ENCODE measurements at regions not wholly inside any gene's neighbourhood (a gene's known extent, or its start where the extent isn't known, plus 50 kb on each side); places are given as distances from the start of the nearest gene placed in this dataset.

DNA sequence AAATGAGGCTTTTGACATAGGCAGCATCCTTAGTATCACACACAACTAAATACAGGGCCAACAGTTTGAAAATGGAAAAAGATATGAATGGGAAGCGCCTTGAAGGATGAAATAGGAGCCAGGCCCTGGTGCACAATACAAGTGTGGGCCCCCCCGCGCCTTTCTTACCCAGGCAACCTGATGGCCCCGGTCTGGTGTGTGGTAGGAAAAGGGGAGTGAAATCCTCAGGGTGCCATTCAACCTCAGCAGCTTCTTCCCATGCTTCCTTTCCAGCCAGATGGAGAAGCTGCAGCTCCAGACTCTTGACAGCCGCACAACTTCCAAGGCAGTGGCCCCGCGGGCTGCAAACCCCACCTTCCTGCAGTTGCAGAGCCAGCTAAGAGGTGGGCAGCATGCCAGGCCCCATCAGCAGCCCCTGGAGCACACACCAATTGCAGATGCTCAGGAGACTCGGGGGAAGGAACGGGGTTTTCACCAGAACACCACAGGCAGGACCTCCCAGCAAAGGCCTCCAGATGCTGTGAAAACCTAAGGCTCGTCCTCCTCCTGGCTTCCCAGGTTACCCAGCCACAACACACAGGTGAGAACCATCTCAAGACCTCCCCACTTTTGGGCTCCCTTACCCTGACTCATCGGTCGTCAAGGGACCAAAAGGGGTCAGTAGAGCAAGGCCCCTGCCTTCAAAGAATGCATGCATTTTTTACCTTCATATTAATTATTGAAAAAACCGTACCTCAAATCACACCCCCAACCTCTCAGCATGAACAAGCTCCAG, 101.6 kb downstream of the CPN2 start:
- H3K4me3 ChIP-seq (ENCODE audit: low read depth, low read length), result no peak overlapping the region
- ChIA-PET CTCF (interaction anchor here (0.9 kb wide), 1 partner anchor 461 kb away, joined by 3 read pairs; no protein-coding TSS in a partner anchor), POLR2A (no interaction called here)
- peaks cover 54% of the 10 kb centered on the region for H3K27me3 ChIP-seq (ENCODE audit: control insufficient read depth, insufficient read depth, low read length)
- no peak for DNase-seq (ENCODE audit: low read depth, low spot score)
- TF ChIP-seq, protein P1, sequence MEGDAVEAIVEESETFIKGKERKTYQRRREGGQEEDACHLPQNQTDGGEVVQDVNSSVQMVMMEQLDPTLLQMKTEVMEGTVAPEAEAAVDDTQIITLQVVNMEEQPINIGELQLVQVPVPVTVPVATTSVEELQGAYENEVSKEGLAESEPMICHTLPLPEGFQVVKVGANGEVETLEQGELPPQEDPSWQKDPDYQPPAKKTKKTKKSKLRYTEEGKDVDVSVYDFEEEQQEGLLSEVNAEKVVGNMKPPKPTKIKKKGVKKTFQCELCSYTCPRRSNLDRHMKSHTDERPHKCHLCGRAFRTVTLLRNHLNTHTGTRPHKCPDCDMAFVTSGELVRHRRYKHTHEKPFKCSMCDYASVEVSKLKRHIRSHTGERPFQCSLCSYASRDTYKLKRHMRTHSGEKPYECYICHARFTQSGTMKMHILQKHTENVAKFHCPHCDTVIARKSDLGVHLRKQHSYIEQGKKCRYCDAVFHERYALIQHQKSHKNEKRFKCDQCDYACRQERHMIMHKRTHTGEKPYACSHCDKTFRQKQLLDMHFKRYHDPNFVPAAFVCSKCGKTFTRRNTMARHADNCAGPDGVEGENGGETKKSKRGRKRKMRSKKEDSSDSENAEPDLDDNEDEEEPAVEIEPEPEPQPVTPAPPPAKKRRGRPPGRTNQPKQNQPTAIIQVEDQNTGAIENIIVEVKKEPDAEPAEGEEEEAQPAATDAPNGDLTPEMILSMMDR (IDR thresholded peaks at IDR 0.05; ENCODE audit: low read depth, low read length), result no peak
- no peak overlapping the region for H3K27ac ChIP-seq (ENCODE audit: low read depth, low read length)
- no peaks in the 10 kb centered on the region for H3K9me3 ChIP-seq (ENCODE audit: control insufficient read depth, insufficient read depth, low read length)

DNA sequence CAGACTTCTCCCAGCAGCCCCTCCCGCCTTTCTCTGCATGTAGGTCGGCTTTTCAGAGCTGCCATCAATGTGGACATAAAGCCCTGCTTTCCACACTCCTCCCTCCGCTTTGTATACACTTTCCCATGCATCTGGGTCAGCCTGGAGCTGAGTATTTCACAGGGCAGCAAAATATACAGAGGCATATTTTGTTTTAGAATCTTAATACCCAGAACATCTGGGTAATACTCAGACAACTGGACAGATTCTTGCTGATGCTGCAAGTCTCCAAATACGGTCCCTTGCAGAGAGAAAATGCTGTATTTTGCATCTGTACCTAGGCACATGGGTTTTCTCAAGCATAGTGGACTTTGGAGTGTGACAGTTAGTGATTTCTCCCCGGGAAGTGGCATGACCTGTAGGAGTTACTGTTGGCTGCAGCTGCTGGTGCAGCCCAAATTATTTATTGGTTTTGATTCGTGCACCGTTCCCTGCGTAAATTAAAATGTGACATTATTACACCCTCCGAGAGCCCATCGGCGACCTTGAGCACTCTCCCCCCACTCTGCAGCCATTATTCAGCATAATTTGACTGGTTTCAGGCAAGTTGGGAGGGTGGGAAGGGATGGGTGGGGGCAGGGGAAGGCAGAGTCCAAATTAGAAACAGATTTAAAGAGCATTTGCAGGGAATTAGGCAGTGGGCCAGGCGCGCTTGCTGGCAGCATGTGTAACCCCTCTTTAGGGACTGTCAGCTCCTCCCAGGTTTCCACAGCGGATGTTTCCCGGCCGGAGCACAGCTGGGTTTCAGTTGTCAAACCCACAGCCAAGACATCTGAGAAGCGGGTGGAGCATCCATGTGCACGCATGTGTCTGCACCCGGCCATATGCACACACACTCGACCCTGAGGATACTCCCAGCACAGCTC, 100.8 kb downstream of the CPN2 start:
- DNase-seq (ENCODE audit: low read depth, low spot score), result no peak
- Histone ChIP-seq H3K9me3 (ENCODE audit: control insufficient read depth, insufficient read depth, low read length) (no peaks in the 10 kb centered on the region), H3K27me3 (ENCODE audit: control insufficient read depth, insufficient read depth, low read length) (peaks cover 57% of the 10 kb centered on the region), H3K27ac (ENCODE audit: low read depth, low read length) (no peak overlapping the region), H3K4me3 (ENCODE audit: low read depth, low read length) (no peak overlapping the region)
- ChIA-PET CTCF (interaction anchor here (0.9 kb wide), 1 partner anchor 462 kb away, joined by 3 read pairs; no protein-coding TSS in a partner anchor), POLR2A (no interaction called here)
- TF ChIP-seq, protein P1 (IDR thresholded peaks at IDR 0.05; ENCODE audit: low read depth, low read length), result no peak

DNA sequence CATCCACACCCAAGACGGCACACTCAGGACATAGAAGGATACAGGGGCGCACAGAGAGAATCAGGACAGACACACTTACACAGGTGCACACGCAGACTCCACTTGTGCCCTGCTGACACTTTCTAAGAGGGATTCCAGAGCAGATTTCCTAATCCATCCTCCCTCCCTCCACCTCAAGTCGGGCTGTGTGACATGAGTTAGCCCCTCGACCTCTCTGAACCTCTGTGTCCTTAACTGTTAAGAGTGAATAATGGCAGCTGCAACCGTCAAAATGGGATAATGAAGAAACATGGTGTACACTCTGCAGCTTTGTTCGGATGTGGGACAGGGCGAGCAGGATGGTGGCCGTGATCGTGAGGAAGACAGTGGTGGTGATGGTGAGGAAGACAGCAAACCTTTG, 100.1 kb downstream of the CPN2 start:
- POLR2A ChIA-PET, result no interaction called here
- CTCF ChIA-PET, result interaction anchor here (1.0 kb wide), 1 partner anchor 64 kb away, joined by 3 read pairs; no protein-coding TSS in a partner anchor
- peaks cover 61% of the 10 kb centered on the region for H3K27me3 ChIP-seq (ENCODE audit: control insufficient read depth, insufficient read depth, low read length)

DNA sequence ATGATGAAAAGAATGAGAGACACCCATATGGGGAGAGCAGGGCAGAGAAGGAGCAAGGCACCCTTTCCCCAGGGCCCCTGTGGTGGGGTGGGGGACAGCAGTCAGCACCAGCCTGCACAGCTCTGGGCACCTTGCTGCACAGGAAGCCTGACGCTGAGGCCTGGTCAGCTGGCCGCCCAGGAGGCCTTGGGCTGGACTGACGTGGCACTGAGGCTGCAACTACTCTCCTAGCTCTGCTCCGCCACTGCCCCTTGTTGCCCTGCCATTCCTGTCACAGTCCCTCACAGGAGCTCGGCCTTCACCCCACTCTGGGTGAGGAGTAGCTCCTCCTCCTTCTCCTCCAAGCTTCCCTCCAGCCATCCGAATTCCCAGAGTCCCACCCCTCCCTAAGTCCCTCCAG, 99.7 kb downstream of the CPN2 start:
- POLR2A ChIA-PET, result no interaction called here
- CTCF ChIA-PET, result interaction anchor here (1.0 kb wide), 1 partner anchor 64 kb away, joined by 3 read pairs; no protein-coding TSS in a partner anchor
- Histone ChIP-seq H3K27me3 (ENCODE audit: control insufficient read depth, insufficient read depth, low read length) (peaks cover 57% of the 10 kb centered on the region), H3K9me3 (ENCODE audit: control insufficient read depth, insufficient read depth, low read length) (no peaks in the 10 kb centered on the region), H3K4me3 (ENCODE audit: low read depth, low read length) (no peak overlapping the region), H3K27ac (ENCODE audit: low read depth, low read length) (no peak overlapping the region)
- no peak for DNase-seq (ENCODE audit: low read depth, low spot score)
- TF ChIP-seq, protein P1 (IDR thresholded peaks at IDR 0.05; ENCODE audit: low read depth, low read length), result no peak

More for the DNA sequence above, 100.1 kb downstream of the CPN2 start:
- TF ChIP-seq, protein P1 (IDR thresholded peaks at IDR 0.05; ENCODE audit: low read depth, low read length), result no peak
- H3K4me3 ChIP-seq (ENCODE audit: low read depth, low read length), result no peak overlapping the region
- no peak for DNase-seq (ENCODE audit: low read depth, low spot score)
- H3K27ac ChIP-seq (ENCODE audit: low read depth, low read length), result no peak overlapping the region
- H3K9me3 ChIP-seq (ENCODE audit: control insufficient read depth, insufficient read depth, low read length), result no peaks in the 10 kb centered on the region
